ENCODE measurements at regions not wholly inside any gene's neighbourhood (a gene's known extent, or its start where the extent isn't known, plus 50 kb on each side); places are given as distances from the start of the nearest gene placed in this dataset.

- TF ChIP-seq CTCF (IDR thresholded peaks at IDR 0.05; ENCODE audit: partially characterized antibody, unreplicated experiment): no peak
- H3K4me1 Mint-ChIP-seq (ENCODE audit: low read depth, unreplicated experiment): no peaks in the 10 kb centered on the region
- no peak overlapping the region for H3K4me3 Mint-ChIP-seq (ENCODE audit: unreplicated experiment)
- H3K27ac Mint-ChIP-seq (ENCODE audit: unreplicated experiment): no peak overlapping the region
- peaks cover 1% of the 10 kb centered on the region for H3K9me3 Mint-ChIP-seq (ENCODE audit: unreplicated experiment)
- H3K36me3 Mint-ChIP-seq (ENCODE audit: unreplicated experiment): peaks cover 3% of the 10 kb centered on the region
- no peak for DNase-seq
- H3K27me3 Mint-ChIP-seq (ENCODE audit: unreplicated experiment): no peaks in the 10 kb centered on the region
These were observed 744.5 kb downstream of the EFNB2 start for GRCh38 chr13:105790923-105791322.

GRCh38 chr13:105788530-105788929 is 746.9 kb downstream of the EFNB2 start:
- Mint-ChIP-seq H3K4me1 (ENCODE audit: low read depth, unreplicated experiment) (no peaks in the 10 kb centered on the region), H3K27me3 (ENCODE audit: unreplicated experiment) (no peaks in the 10 kb centered on the region), H3K4me3 (ENCODE audit: unreplicated experiment) (no peak overlapping the region), H3K9me3 (ENCODE audit: unreplicated experiment) (peaks cover 1% of the 10 kb centered on the region), H3K27ac (ENCODE audit: unreplicated experiment) (no peak overlapping the region), H3K36me3 (ENCODE audit: unreplicated experiment) (peaks cover 3% of the 10 kb centered on the region)
- DNase-seq: no peak
- TF ChIP-seq CTCF (IDR thresholded peaks at IDR 0.05; ENCODE audit: partially characterized antibody, unreplicated experiment): no peak

GRCh38 chr13:105787632-105788031 is 747.8 kb downstream of the EFNB2 start:
- H3K27me3 Mint-ChIP-seq (ENCODE audit: unreplicated experiment): no peaks in the 10 kb centered on the region
- H3K27ac Mint-ChIP-seq (ENCODE audit: unreplicated experiment): no peak overlapping the region
- peaks cover 2% of the 10 kb centered on the region for H3K36me3 Mint-ChIP-seq (ENCODE audit: unreplicated experiment)
- H3K4me3 Mint-ChIP-seq (ENCODE audit: unreplicated experiment): no peak overlapping the region
- no peak for DNase-seq
- H3K9me3 Mint-ChIP-seq (ENCODE audit: unreplicated experiment): peaks cover 1% of the 10 kb centered on the region
- H3K4me1 Mint-ChIP-seq (ENCODE audit: low read depth, unreplicated experiment): no peaks in the 10 kb centered on the region
- no peak for TF ChIP-seq CTCF (IDR thresholded peaks at IDR 0.05; ENCODE audit: partially characterized antibody, unreplicated experiment)

- H3K9me3 Mint-ChIP-seq (ENCODE audit: unreplicated experiment): no peaks in the 10 kb centered on the region
- no peak for TF ChIP-seq CTCF (IDR thresholded peaks at IDR 0.05; ENCODE audit: partially characterized antibody, unreplicated experiment)
- H3K36me3 Mint-ChIP-seq (ENCODE audit: unreplicated experiment): no peaks in the 10 kb centered on the region
- no peaks in the 10 kb centered on the region for H3K4me1 Mint-ChIP-seq (ENCODE audit: low read depth, unreplicated experiment)
- H3K27me3 Mint-ChIP-seq (ENCODE audit: unreplicated experiment): no peaks in the 10 kb centered on the region
- H3K4me3 Mint-ChIP-seq (ENCODE audit: unreplicated experiment): no peak overlapping the region
- no peak for DNase-seq
- no peak overlapping the region for H3K27ac Mint-ChIP-seq (ENCODE audit: unreplicated experiment)
These were observed 750.0 kb downstream of the EFNB2 start for GRCh38 chr13:105785436-105785835.

- DNase-seq: no peak
- TF ChIP-seq CTCF (IDR thresholded peaks at IDR 0.05; ENCODE audit: partially characterized antibody, unreplicated experiment): no peak
- no peaks in the 10 kb centered on the region for H3K27me3 Mint-ChIP-seq (ENCODE audit: unreplicated experiment)
These were observed 752.2 kb downstream of the EFNB2 start for GRCh38 chr13:105783261-105783660.

More at GRCh38 chr13:105783261-105783660, 752.2 kb downstream of the EFNB2 start:
- Mint-ChIP-seq H3K36me3 (ENCODE audit: unreplicated experiment) (no peaks in the 10 kb centered on the region), H3K4me3 (ENCODE audit: unreplicated experiment) (no peak overlapping the region), H3K27ac (ENCODE audit: unreplicated experiment) (no peak overlapping the region), H3K4me1 (ENCODE audit: low read depth, unreplicated experiment) (no peaks in the 10 kb centered on the region), H3K9me3 (ENCODE audit: unreplicated experiment) (no peaks in the 10 kb centered on the region)
